NCI-H748 (cell line): ENCODE measurements at regions not wholly inside any gene's neighbourhood (a gene's known extent, or its start where the extent isn't known, plus 50 kb on each side); places are given as distances from the start of the nearest gene placed in this dataset.

Experiments used
- DNase-seq: peaks from one replicate; lab custom pipeline; 2025; ENCODE audit not compliant: unreplicated experiment; lab: John Stamatoyannopoulos, UW

DNA sequence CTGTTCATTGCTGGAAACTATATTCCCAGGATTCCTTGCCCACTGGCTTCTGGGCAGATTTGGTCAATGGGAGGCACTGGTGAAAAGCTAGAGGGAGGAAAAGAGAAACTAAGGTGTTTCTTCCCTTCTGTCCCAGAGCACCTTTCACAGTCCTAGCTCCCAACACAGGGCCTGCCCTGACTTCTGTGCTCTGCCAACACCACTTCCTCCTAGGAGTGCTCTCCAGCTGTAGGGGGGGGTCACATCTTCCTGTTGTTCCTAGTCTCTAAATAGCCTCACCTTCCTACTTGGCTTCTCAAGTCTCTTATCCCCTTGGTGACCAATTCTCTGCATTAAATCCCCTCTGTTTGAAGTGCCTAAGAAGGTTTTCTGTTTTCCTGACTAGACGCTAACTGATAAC lies 115.4 kb downstream of the ADRB2 start:
- DNase-seq, result no peak

DNA sequence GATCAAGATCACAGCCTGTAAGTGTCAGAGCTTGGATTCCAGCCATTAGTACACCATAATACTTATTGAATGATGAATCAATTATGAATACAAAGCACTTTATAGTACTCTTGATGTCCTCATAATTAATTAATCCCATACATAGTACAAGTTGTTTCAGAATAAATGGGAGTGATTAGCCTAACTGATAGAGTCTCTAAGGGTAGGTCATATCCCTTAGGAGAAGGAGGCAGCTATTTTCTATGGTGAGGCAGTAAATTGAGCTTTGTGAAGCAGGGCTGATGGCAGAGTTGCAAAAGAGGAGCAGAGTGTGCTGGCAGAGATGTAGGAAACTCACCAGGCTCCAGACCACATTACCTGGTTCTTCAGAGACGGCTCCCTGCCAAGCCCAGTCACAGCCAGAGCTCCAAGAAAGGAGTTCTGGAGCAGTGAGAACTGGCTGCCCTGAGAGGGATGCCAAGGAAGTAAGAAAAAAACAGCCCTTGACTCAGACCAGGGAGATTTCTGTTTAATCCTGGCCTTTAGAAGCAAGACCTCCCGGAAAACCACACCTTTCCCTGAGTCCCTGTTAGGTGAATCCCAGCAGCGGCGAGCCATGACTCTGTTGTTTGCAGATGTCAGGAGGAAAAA lies 112.9 kb downstream of the SH3TC2 start:
- DNase-seq, result no peak

DNA sequence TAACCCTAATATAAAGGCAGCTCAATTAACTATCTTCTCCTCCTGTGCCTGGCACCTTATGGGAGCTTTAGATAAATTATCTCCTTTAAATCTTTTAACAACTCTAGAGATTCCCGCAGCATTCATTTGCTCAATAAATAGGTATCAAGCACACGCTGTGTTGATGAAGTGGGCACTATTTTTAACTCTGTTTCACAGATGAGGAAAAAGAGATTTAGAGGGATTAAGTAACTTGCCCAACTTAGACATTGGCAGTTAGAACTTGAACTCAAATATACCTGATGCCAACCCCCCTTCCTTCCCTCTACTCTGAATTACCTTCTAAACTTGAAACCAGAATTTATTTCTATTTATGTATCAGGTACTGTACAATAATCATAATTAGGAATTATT lies 112.4 kb downstream of the SH3TC2 start:
- DNase-seq, result no peak

DNA sequence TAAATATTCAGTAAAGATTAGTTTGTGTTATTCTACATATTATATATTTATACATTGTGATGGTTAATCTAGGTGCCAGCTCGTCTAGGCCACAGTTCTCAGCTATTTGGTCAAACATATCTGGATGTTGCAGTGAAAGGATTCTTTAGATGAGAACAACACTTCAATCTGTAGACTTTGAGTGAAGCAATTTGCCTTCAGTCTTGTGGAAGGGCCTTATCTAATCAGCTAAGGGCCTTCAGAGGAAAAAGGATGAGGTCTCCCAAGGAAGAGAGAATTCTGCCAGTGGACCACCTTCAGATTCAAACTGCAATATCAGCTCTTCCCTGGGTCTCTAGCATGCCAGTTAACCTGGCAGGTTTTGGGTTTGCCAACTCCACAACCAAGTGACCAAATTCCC lies 112.0 kb downstream of the SH3TC2 start:
- DNase-seq, result no peak

DNA sequence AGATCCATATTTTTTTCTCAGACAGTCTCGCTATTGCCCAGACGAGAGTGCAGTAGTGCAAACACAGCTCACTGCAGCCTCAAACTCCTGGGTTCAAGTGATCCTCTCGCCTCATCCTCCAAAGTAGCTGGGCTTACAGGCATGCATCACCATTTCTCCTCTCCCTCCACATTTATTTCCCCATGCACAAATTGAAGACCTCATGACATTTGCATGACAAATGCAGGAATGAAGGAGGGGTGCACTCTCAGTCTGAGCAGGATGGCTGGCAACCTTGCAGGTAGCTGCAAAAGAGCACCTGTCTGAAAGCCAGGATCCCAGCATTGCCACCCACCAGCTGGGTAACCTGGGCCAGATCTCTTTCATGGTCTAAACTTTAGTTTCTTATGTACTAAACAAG lies 111.2 kb downstream of the SH3TC2 start:
- DNase-seq, result no peak

- no peak for DNase-seq
Observed at GRCh38 chr5:148952097-148952867, 110.6 kb downstream of the SH3TC2 start.

GRCh38 chr5:148953711-148954110 lies 109.2 kb downstream of the SH3TC2 start:
- no peak for DNase-seq
